HL-60/S4 treated with phorbol 12-myristate 13-acetate at 8.2 ng/mL for 4 days and 3 days (cell line): ENCODE measurements at regions not wholly inside any gene's neighbourhood (a gene's known extent, or its start where the extent isn't known, plus 50 kb on each side); places are given as distances from the start of the nearest gene placed in this dataset.
"Not testable (repeated sequence)": the region's sequence is repeated elsewhere in the genome, so short reads cannot be mapped to it uniquely, and the experiment has no call there.

Experiments
- in situ Hi-C: fragments of 300-500 bp; cut with MboI; formaldehyde crosslinking; loops from 2 replicates; pipeline ENCODE4 v1.15.0; 2022; ENCODE audit warnings: low sequenced_read_pairs

- in situ Hi-C loops: no loop called here
These were observed 129.8 kb downstream of the S1PR1 start for GRCh38 chr1:101366513-101367215.

GRCh38 chr1:101367630-101368029 lies 130.8 kb downstream of the S1PR1 start:
- in situ Hi-C loops: no loop called here

- in situ Hi-C loops: no loop called here
These were observed 133.7 kb downstream of the S1PR1 start for GRCh38 chr1:101370488-101370887.

GRCh38 chr1:101371259-101371658 lies 134.4 kb downstream of the S1PR1 start:
- in situ Hi-C loops: no loop called here

- in situ Hi-C loops: no loop called here
These were observed 136.8 kb downstream of the S1PR1 start for GRCh38 chr1:101373570-101373969.

- in situ Hi-C loops: not testable (repeated sequence)
These were observed 138.6 kb downstream of the S1PR1 start for GRCh38 chr1:101375448-101375847.

GRCh38 chr1:101376121-101377083 lies 139.6 kb downstream of the S1PR1 start:
- in situ Hi-C loops: no loop called here

- in situ Hi-C loops: no loop called here
These were observed 140.4 kb downstream of the S1PR1 start for GRCh38 chr1:101377084-101377835.

- in situ Hi-C loops: no loop called here
These were observed 142.2 kb downstream of the S1PR1 start for GRCh38 chr1:101379037-101379436.

- in situ Hi-C loops: no loop called here
These were observed 143.1 kb downstream of the S1PR1 start for GRCh38 chr1:101379950-101380349.

- in situ Hi-C loops: no loop called here
These were observed 145.3 kb downstream of the S1PR1 start for GRCh38 chr1:101382135-101382534.

- in situ Hi-C loops: no loop called here
These were observed 152.2 kb downstream of the S1PR1 start for GRCh38 chr1:101388904-101389546.

- in situ Hi-C loops: no loop called here
These were observed 152.7 kb downstream of the S1PR1 start for GRCh38 chr1:101389547-101389929.

GRCh38 chr1:101392552-101392951 lies 155.7 kb downstream of the S1PR1 start:
- in situ Hi-C loops: no loop called here

GRCh38 chr1:101394041-101394440 lies 157.2 kb downstream of the S1PR1 start:
- in situ Hi-C loops: no loop called here

GRCh38 chr1:101399222-101399621 lies 162.4 kb downstream of the S1PR1 start:
- in situ Hi-C loops: no loop called here

GRCh38 chr1:101406271-101406670 lies 169.5 kb downstream of the S1PR1 start:
- in situ Hi-C loops: no loop called here

GRCh38 chr1:101406681-101407080 lies 169.9 kb downstream of the S1PR1 start:
- in situ Hi-C loops: no loop called here

GRCh38 chr1:101407505-101408211 lies 170.8 kb downstream of the S1PR1 start:
- in situ Hi-C loops: no loop called here
